ENCODE measurements at regions not wholly inside any gene's neighbourhood (a gene's known extent, or its start where the extent isn't known, plus 50 kb on each side); places are given as distances from the start of the nearest gene placed in this dataset.

DNA sequence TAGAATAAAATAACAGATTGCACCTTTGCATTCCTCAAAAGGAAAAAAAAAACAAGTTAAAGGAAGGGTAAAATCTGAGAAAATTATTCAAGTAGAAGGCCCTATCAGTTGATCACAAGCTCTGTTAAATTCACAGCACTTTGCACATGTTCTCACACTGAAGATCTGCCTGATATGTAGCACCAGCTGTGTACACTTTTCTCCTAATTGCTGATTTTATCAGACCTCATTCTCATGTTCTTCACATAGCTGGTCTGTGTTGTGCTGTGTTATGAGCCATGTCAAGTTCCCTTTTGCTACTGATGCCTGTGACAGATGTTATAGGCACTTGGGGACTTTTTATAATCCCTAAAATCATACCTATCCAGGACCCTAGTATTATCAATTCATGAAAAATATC, 390.4 kb upstream of the PRR16 start:
- in situ Hi-C loops (cut with MboI; ENCODE audit: low sequenced_read_pairs, unreplicated experiment) = no loop called here
- DNase-seq (ENCODE audit: low spot score) = no peak
- TF ChIP-seq, protein P1, sequence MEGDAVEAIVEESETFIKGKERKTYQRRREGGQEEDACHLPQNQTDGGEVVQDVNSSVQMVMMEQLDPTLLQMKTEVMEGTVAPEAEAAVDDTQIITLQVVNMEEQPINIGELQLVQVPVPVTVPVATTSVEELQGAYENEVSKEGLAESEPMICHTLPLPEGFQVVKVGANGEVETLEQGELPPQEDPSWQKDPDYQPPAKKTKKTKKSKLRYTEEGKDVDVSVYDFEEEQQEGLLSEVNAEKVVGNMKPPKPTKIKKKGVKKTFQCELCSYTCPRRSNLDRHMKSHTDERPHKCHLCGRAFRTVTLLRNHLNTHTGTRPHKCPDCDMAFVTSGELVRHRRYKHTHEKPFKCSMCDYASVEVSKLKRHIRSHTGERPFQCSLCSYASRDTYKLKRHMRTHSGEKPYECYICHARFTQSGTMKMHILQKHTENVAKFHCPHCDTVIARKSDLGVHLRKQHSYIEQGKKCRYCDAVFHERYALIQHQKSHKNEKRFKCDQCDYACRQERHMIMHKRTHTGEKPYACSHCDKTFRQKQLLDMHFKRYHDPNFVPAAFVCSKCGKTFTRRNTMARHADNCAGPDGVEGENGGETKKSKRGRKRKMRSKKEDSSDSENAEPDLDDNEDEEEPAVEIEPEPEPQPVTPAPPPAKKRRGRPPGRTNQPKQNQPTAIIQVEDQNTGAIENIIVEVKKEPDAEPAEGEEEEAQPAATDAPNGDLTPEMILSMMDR (IDR thresholded peaks at IDR 0.05; ENCODE audit: borderline replicate concordance, control extremely low read depth, extremely low read depth, insufficient read depth, missing control alignments) = no peak

DNA sequence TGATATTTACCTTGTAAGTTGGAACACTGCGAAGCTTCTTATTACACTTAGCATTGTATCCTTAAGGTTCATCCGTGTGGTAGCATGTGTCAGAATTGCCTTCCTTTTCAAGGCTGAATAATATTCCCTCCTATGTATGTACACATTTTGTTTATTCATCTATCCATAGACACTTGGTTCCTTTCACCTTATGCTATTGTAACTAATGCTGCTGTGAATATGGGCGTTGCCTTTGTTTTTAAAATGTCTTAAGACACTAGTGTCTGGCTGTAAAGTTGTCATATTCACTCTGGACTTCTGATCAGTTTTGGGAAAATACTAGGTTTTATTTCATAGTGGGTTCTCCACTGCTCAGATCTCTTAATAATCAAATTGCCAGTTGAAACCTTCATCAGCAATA, 383.3 kb upstream of the PRR16 start:
- TF ChIP-seq, protein P1 (IDR thresholded peaks at IDR 0.05; ENCODE audit: borderline replicate concordance, control extremely low read depth, extremely low read depth, insufficient read depth, missing control alignments) = no peak
- DNase-seq (ENCODE audit: low spot score) = no peak
- in situ Hi-C loops (cut with MboI; ENCODE audit: low sequenced_read_pairs, unreplicated experiment) = no loop called here

DNA sequence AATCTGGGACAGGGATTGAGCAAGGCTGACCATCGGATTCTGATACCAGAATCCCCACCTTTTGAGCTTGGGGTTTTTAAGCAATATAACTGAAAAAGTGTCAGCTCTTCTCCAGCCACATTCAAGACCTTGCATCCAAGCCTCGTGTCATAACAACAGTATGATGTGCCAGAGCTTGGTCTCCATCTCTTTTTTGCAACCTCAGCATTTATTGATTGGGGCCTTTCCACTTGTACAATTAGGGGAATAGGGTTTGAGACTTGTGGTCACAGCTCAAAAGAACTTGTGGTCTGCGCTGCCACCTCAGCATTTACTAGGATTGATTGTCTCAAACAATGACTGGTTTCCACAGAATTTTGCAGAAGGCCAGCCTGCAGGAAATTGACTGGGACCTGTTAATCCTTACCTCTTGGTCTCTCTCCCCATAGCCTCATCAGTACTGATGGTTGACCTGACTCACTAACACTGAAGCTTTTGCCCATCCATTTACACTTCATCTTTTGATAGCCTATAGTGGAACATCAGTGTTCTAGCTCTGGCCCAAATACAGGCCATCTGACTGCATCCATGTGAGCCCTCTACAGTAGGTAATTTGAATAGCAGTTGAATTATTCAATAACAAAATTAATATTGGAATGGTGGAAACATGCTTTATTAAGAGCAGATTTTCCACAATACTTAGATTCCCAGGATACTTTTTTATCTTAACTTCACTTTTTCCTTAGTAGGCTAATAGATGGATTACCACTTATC, 381.6 kb upstream of the PRR16 start:
- DNase-seq (ENCODE audit: low spot score) = no peak
- in situ Hi-C loops (cut with MboI; ENCODE audit: low sequenced_read_pairs, unreplicated experiment) = no loop called here
- TF ChIP-seq, protein P1 (IDR thresholded peaks at IDR 0.05; ENCODE audit: borderline replicate concordance, control extremely low read depth, extremely low read depth, insufficient read depth, missing control alignments) = no peak

DNA sequence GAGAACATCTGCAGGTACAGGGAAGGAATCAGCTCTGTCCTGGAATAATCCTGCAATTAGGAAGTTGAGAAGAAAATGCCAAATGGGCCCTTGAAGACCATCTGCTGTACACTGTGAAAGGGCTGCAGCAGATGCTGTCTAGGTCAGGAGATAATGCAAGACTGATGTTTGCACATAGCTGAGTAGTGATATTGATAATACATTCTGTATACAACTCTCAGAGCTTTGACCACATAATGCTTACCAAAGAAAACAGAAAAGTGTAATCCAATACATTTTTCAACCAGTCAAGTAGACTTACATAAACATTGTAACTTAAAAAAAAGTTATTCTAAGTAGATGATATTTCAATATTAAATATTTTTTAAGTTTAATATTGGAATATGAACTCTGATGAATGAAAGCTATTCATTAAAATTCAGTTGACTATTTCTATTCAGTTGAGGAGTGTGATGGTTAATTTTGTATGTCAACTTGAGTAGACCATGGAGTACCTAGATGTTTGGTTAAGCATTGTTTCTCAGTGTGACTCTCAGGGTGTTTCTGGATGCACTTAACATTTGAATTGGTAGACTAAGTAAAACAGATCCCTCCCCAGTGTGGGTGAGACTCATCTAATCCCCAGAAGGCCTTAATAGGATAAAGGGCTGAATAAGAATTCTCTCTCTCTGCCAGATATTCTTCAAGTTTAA, 380.1 kb upstream of the PRR16 start:
- in situ Hi-C loops (cut with MboI; ENCODE audit: low sequenced_read_pairs, unreplicated experiment) = no loop called here
- TF ChIP-seq, protein P1 (IDR thresholded peaks at IDR 0.05; ENCODE audit: borderline replicate concordance, control extremely low read depth, extremely low read depth, insufficient read depth, missing control alignments) = no peak
- DNase-seq (ENCODE audit: low spot score) = no peak

DNA sequence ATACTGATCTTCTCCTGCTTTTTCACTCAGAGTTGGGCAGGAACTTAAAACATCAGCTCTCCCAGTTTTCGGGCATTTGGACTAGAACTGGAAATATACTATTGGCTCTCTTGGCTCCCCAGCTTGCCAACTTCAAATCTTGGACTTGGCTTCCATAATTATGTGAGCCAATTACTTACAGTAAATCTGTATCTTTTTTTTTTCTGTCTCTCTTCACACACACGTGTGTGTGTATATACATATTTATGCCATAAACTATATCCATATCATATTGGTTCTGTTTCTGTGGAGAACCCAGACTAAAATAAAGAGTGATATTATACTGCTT, 379.6 kb upstream of the PRR16 start:
- TF ChIP-seq, protein P1 (IDR thresholded peaks at IDR 0.05; ENCODE audit: borderline replicate concordance, control extremely low read depth, extremely low read depth, insufficient read depth, missing control alignments) = no peak
- in situ Hi-C loops (cut with MboI; ENCODE audit: low sequenced_read_pairs, unreplicated experiment) = no loop called here
- DNase-seq (ENCODE audit: low spot score) = no peak

DNA sequence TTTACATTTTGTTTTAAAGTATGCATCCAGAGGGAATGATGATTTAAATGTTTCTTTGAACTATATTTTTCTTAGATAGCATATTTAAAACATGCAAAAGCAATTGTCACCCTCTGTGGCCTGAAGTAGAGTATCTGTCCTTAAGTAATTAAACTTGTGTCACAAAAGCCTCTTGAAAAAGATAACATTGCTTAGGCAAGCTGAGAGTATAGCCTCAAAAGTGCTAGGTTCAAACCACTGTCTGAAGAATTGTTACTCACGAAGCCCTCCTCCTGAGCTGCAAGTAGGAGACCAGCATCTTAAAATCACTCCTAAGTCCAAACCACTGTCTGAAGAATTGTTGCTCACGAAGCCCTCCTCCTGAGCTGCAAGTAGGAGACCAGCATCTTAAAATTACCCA, 378.0 kb upstream of the PRR16 start:
- in situ Hi-C loops (cut with MboI; ENCODE audit: low sequenced_read_pairs, unreplicated experiment) = no loop called here
- TF ChIP-seq, protein P1 (IDR thresholded peaks at IDR 0.05; ENCODE audit: borderline replicate concordance, control extremely low read depth, extremely low read depth, insufficient read depth, missing control alignments) = no peak
- DNase-seq (ENCODE audit: low spot score) = no peak

All from GM13976 (cell line).